Fibroblast of mammary gland (primary cell): ENCODE measurements at regions not wholly inside any gene's neighbourhood (a gene's known extent, or its start where the extent isn't known, plus 50 kb on each side); places are given as distances from the start of the nearest gene placed in this dataset.

Experiments used
- DNase-seq: peaks from one replicate; pipeline ENCODE4 v3.0.0-alpha.2; 2010; ENCODE audit warnings: low read depth
- H3K4me3 ChIP-seq: 2 replicates; pipeline ENCODE4 v1.5.1; 2011; ENCODE audit warnings: low read depth, mild to moderate bottlenecking, low read length, moderate library complexity; ENCODE audit not compliant: control insufficient read depth
- CTCF ChIP-seq: conservative IDR thresholded peaks from 2 replicates; pipeline ENCODE4 v1.5.1; 2011; ENCODE audit warnings: low read depth, low read length, inconsistent platforms; ENCODE audit not compliant: control insufficient read depth, insufficient read depth

GRCh38 chr6:139828751-139829519, 454.5 kb upstream of the CITED2 start:
- no peak for DNase-seq
- no peak overlapping the region for H3K4me3 ChIP-seq
- no peak for TF ChIP-seq CTCF

GRCh38 chr6:139825935-139826374, 451.5 kb upstream of the CITED2 start:
- TF ChIP-seq CTCF: no peak

GRCh38 chr6:139824864-139825263, 450.4 kb upstream of the CITED2 start:
- TF ChIP-seq CTCF: no peak
- no peak overlapping the region for H3K4me3 ChIP-seq
- DNase-seq: no peak

More at GRCh38 chr6:139825935-139826374, 451.5 kb upstream of the CITED2 start:
- H3K4me3 ChIP-seq: no peak overlapping the region
- no peak for DNase-seq

GRCh38 chr6:139823808-139824126, 449.3 kb upstream of the CITED2 start:
- no peak for TF ChIP-seq CTCF

GRCh38 chr6:139823099-139823807, 448.8 kb upstream of the CITED2 start:
- H3K4me3 ChIP-seq: no peak overlapping the region
- TF ChIP-seq CTCF: no peak
- DNase-seq: no peak

More at GRCh38 chr6:139823808-139824126, 449.3 kb upstream of the CITED2 start:
- DNase-seq: no peak
- H3K4me3 ChIP-seq: no peak overlapping the region

GRCh38 chr6:139821676-139822223, 447.3 kb upstream of the CITED2 start:
- TF ChIP-seq CTCF: no peak
- no peak overlapping the region for H3K4me3 ChIP-seq
- DNase-seq: no peak
